NCI-H128 (cell line): ENCODE measurements at regions not wholly inside any gene's neighbourhood (a gene's known extent, or its start where the extent isn't known, plus 50 kb on each side); places are given as distances from the start of the nearest gene placed in this dataset.

ENCODE experiments used
- DNase-seq: peaks from one replicate; lab custom pipeline; 2025; ENCODE audit not compliant: unreplicated experiment; lab: John Stamatoyannopoulos, UW

GRCh38 chr2:121038891-121039616, 245.9 kb downstream of the TFCP2L1 start:
- DNase-seq = peak; percentile 3

GRCh38 chr2:121039679-121040078, 245.3 kb downstream of the TFCP2L1 start:
- no peak for DNase-seq

DNA sequence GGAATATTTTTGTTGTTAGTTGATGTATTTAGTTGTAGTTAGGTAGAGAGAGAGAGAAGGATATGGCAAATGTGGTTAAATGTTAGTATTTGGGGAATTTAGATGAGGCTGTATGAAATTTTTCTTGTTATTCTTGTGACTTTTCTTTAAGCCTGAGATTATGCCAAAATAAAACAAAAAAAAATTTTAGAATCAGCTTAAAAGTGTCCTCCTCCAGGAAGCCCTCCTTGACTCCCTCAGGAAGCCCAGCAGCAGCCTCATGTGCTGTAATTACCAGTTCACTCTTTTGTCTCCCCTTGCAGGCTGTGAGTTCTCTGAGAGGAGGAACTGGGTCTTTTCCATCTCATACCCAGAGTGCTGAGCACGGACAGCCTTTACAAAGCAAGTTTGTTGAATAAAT, 243.5 kb downstream of the TFCP2L1 start:
- DNase-seq = no peak

- no peak for DNase-seq
Observed at GRCh38 chr2:121043061-121043826, 241.8 kb downstream of the TFCP2L1 start.

DNA sequence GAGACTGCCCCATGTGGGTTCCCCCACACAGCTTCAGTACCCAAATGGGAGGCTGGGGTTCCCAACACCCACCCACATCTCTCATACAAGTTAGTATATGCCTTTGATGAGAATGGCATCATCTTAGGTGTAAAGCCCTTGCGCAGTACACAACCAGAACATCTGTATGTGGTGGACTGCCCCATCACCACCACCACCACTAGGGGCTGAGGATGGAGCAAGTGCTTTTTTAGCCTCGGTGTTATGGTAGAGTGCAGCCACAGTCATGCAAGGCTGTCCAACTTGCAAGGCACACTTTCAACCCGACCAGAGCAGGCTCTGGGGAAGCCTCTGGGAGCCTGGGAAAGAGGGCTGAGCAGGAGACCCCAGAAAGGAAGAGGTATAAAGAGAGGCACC, 241.2 kb downstream of the TFCP2L1 start:
- no peak for DNase-seq

DNA sequence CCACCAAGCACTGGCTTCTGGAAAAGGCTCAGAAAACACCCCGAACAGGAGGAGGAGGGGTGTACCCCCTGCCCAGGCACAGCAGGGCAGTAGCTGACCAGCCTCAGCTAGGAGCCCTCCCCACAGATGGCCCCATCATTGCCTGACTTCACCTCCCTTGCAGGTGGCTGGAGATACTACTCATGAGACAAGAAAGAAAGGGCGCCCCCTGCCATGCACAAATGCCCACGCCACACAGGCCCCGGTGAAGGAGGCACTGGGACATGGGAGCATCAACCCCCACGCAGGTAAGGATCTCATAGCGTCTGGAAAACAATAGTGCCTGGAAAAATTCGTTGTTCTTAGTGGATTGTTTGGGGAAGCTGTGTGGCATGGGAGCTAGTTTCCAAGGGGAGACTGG, 240.6 kb downstream of the TFCP2L1 start:
- DNase-seq = no peak

DNA sequence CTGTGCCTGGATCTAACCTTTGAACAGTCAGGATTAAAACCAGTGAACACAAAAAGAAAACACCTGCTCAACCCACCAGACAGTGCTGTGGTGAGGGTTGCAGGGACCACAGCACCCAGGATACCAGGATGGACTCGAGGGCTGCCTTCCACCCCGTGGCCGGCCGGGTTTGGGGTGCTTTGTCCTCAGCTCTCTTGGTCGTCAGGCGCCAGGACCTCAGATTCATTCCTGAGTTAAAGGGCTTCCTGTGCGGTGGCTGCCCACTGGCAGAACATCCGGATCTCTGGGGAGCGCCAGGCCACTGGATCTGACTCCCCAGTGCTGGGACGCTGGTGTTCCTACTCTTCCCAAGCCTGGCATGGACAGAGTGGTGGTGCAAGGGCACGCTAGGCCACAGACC, 239.8 kb downstream of the TFCP2L1 start:
- no peak for DNase-seq

- DNase-seq = no peak
Observed at GRCh38 chr2:121046335-121046734, 238.7 kb downstream of the TFCP2L1 start.

DNA sequence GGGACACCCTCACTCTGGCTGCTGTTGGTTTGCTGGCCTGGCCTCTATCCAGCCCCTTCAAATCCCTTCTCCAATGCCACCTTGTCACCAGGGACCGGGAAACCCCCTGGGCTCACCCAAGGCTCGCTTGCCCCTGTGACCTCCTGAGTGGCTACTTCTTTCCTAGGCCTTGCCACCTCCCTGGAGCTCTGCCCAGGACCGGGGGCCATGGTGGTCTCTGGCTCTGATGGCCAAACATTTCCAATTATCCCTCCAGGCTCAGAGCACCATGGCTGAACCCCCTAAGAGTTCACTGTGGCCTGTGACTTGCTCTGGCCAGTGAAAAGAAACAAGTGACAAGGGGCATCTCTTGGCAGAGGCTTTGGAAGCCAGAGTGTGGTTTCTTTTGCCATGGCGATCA, 237.6 kb downstream of the TFCP2L1 start:
- DNase-seq = no peak

- no peak for DNase-seq
Observed at GRCh38 chr2:121049131-121049530, 235.9 kb downstream of the TFCP2L1 start.

DNA sequence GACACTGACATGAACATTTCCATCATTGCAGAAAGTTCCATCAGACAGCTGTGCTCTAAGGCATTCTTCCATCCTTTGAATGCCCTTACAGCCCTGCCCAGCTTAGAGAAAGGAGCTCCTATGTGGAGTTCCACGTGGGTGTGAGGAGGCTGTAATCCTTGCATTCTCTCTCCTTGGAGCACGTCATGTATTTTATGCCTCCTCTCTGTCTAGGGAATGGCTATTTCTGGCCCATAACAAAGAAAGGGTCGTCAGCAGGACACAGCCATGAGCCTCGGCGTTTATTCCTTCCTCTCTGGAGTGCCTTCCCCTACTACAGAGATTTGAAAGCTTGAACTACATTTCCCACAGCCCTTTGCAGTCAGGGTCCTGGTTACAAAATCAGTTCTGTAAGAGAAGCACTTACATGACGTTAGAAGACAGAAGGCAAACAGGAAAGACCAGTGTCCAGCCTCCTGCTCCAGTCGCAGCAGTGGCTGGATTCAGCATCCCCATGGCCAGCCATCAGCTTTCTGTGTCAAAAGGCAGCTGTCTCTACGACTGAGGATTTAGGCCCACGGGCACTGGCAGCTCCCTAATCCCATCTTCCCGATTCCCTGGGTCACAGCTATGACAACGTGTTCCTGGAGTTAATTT, 234.9 kb downstream of the TFCP2L1 start:
- no peak for DNase-seq

- DNase-seq = no peak
Observed at GRCh38 chr2:121051311-121051710, 233.7 kb downstream of the TFCP2L1 start.

DNA sequence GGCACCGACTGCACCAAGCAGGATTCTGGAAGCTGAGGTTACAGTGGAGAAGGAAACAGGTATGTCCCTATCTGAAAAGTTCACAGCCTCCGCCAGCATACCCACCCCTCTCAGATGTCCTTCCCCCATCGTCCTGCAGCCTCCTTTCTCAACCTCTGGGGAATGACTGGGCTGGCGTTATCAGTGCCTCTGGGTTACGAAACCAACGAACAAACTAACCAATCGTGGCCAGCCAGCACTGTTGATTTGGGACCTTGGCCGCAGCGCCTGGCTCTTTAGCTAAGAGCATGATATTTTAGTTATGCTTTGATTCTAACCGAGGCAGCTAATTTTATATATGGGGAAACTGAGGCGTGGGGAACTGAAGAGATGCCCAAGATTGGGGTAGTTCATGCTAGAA, 233.0 kb downstream of the TFCP2L1 start:
- no peak for DNase-seq

- no peak for DNase-seq
Observed at GRCh38 chr2:121052521-121052920, 232.5 kb downstream of the TFCP2L1 start.

DNA sequence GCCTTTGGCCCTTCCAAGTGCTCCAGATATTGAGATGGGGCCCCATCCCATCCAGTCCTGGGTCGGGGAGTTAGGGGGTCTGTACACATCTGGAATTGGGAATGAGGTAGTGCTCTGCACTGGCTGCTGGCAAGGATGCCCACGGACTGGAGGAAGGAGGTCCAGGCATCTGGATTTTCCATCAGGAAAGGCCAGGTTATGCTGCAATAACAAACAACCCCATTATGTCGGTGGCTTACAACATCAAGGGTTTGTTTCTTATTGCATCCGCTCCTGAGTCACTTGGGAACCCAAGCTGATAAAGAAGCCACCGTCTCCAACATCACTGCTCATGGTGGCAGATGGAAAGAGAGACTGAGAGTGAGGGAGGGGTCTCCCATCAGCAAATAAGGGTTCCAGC, 229.9 kb downstream of the TFCP2L1 start:
- no peak for DNase-seq

GRCh38 chr2:121055501-121055900, 229.5 kb downstream of the TFCP2L1 start:
- no peak for DNase-seq

DNA sequence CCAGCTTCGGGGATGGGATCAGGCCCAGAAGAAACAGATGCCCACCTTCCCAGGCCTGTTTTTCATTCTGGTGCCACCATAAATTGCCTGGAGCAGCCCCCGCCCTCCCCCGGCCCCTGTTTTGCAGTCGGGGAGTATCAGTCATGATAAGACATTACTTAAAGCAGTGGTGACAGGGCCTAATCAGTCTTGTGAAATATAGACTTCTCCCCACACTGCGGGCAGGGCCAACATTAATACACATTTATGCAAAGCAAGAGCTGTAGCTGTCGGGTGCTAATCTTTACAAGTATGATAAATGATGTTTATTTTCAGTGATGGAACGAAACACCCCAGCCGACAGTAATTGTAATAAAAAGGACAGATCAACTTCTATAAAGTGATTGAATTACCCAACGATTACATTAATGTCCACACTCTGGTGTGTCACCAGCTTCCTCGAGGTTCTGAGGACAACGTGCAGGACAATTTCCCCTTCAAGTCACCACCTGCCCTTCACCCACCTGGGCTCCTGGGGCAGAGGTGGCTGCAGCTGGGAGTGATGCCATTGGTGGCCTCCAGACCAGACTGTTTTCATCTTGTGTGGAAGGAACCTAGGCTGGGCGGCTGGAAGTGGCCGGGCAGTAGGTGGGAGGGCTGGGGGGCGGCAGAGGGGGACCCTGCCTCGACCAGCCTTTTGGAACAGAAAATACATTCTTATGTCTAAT, 226.0 kb downstream of the TFCP2L1 start:
- DNase-seq = no peak

- no peak for DNase-seq
Observed at GRCh38 chr2:121059651-121060649, 225.1 kb downstream of the TFCP2L1 start.

- no peak for DNase-seq
Observed at GRCh38 chr2:121061633-121062032, 223.4 kb downstream of the TFCP2L1 start.

DNA sequence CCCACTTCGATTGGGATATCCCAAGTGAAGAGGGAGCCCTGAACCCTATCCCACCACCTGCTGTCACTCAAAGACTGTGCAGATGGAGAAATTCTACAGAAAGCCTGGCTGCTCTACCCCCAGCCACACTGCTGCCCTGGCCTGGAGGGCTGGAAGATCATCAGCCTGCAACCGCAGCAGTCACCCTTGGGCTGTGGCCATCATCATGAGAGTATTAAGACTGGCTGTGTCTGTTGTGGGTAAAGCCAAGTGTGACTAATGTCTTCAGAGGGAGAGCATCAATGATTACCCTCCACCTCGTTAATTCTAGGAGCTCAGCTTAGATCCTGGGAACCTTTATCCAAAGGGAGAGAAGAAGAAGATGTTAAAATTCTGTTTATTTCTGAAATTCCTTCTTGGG, 221.5 kb downstream of the TFCP2L1 start:
- no peak for DNase-seq
